ENCODE measurements at regions not wholly inside any gene's neighbourhood (a gene's known extent, or its start where the extent isn't known, plus 50 kb on each side); places are given as distances from the start of the nearest gene placed in this dataset.
A peak's percentile ranks its signal among the peaks of the same experiment; 100 is the strongest.

- intact Hi-C loops (cut with DNase I): no loop called here
- DNase-seq (ENCODE audit: low spot score): no peak
Measured at GRCh38 chr5:178808886-178809285, 50.9 kb upstream of the ZNF354B start.

- intact Hi-C loops (cut with DNase I): no loop called here
- no peak for DNase-seq (ENCODE audit: low spot score)
Measured at GRCh38 chr5:178801021-178801420, 58.7 kb upstream of the ZNF354B start.

DNA sequence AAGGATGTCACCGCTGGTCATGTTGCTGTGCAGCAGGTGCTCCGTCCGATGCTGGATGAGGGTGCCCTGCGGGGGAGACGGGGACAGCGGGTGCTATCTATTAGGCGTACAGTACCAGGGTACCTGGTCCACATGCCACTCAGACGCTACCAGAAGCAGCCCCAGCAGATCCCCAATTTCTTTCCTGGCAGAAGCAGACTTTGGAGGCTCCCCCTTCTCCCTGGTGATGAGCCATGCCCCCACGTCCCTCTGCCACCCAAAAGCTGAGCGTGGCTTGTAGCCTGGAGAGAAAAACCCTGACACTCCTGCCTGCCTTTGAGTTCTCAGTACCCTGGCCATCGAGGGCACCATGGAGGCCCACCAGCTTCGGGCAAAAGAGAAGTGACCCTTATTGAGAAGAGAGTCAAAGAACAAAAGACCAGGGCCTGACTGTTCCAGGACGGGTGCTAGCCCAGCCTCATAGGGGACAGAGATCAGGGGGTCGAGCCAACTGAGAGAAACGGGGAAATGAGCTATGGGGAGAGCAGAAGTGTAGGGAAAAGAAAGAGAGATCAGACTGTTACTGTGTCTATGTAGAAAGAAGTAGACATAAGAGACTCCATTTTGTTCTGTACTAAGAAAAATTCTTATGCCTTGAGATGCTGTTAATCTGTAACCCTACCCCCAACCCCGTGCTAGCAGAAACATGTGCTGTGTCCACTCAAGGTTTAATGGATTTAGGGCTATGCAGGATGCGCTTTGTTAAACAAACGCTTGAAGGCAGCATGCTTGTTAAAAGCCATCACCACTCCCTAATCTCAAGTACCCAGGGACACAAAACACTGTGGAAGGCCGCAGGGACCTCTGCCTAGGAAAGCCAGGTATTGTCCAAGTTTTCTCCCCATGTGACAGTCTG, 62.0 kb upstream of the ZNF354B start:
- intact Hi-C loops (cut with DNase I): no loop called here
- DNase-seq (ENCODE audit: low spot score): no peak

DNA sequence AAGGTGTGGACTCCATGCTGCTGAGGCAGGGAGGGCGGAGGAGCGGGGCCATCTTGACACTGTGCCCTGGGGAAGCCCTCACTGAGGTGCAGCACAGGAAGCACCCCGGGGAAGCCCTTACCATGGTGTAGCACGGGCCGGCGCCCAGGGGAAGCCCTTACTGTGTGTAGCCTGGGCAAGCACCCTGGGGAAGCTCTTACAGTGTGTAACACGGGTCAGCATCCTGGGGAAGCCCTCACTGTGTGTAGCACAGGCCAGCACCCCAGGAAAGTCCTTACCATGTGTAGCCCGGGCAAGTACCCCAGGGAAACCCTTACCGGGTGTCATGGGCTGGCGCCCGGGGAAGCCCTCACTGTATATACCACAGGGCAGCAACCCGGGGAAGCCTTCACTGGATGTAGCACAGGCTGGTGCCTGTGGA, 62.6 kb upstream of the ZNF354B start:
- intact Hi-C loops (cut with DNase I): no loop called here
- DNase-seq (ENCODE audit: low spot score): peak; percentile 73

- peak; percentile 74 for DNase-seq (ENCODE audit: low spot score)
Measured at GRCh38 chr5:178796165-178796945, 63.4 kb upstream of the ZNF354B start.

GRCh38 chr5:178794433-178794832, 64.0 kb upstream of the ZNF354A start:
- DNase-seq (ENCODE audit: low spot score): peak; percentile 70
- intact Hi-C loops (cut with DNase I): no loop called here

More at GRCh38 chr5:178796165-178796945, 63.4 kb upstream of the ZNF354B start:
- intact Hi-C loops (cut with DNase I): no loop called here

- peak; percentile 73 for DNase-seq (ENCODE audit: low spot score)
- intact Hi-C loops (cut with DNase I): no loop called here
Measured at GRCh38 chr5:178793696-178794095, 63.2 kb upstream of the ZNF354A start.

GRCh38 chr5:178793151-178793550, 62.7 kb upstream of the ZNF354A start:
- intact Hi-C loops (cut with DNase I): no loop called here
- peak; percentile 82 for DNase-seq (ENCODE audit: low spot score)

- DNase-seq (ENCODE audit: low spot score): peak; percentile 66
Measured at GRCh38 chr5:178791976-178792375, 61.5 kb upstream of the ZNF354A start.

GRCh38 chr5:178790371-178790770, 59.9 kb upstream of the ZNF354A start:
- intact Hi-C loops (cut with DNase I): no loop called here
- peak; percentile 72 for DNase-seq (ENCODE audit: low spot score)

More at GRCh38 chr5:178791976-178792375, 61.5 kb upstream of the ZNF354A start:
- intact Hi-C loops (cut with DNase I): no loop called here

- intact Hi-C loops (cut with DNase I): no loop called here
- peak; percentile 63 for DNase-seq (ENCODE audit: low spot score)
Measured at GRCh38 chr5:178788381-178789085, 58.1 kb upstream of the ZNF354A start.

DNA sequence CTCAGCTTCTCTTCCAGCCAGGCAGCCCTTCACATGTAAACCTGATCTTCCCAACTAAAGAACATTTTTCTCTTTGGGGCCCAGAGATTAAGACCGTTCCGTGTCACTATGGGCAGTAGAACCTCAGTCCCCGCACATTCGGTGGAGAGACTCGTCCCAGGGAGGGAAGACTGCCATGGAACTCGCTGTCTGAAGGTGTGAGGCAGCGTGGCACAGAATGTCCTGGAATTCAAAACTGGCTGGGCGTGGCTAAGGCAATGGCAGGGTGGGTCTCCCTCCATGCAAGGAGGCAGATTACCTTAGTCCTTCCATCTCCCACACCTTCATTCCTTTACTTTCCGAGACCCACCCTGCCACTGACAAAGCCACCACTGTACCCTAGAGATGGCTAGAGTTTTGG, 57.4 kb upstream of the ZNF354A start:
- DNase-seq (ENCODE audit: low spot score): peak; percentile 12
- intact Hi-C loops (cut with DNase I): no loop called here

DNA sequence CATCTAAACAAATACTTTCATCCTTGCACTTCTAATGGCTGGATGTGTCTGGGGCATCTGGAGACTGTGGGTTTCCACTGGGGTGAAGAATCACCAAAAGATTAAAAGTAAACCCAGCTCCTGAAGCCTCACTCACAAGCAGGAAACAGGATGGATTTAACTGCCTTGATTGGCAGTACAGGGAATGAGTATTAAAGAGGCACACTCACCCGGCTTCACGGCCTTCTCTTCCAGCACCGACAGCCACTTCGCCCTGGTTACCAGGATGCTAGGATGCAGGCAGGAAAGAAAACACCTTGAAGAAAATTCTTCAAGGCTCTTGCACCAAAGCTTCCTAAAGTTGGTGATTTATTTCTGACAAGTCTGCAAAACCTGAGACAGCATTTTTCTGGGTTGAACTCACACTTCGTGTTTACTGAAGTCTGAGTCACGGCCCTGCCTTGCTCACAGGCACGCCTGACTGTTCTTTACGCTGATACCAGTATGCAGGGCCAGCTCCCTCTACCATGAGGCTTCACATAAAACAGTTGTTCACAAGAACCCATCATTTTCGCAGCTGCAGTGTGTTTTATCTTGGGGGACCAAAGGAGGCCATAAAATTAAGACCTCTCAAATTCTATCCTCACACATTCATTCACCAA, 56.5 kb upstream of the ZNF354A start:
- peak; percentile 26 for DNase-seq (ENCODE audit: low spot score)
- intact Hi-C loops (cut with DNase I): no loop called here

DNA sequence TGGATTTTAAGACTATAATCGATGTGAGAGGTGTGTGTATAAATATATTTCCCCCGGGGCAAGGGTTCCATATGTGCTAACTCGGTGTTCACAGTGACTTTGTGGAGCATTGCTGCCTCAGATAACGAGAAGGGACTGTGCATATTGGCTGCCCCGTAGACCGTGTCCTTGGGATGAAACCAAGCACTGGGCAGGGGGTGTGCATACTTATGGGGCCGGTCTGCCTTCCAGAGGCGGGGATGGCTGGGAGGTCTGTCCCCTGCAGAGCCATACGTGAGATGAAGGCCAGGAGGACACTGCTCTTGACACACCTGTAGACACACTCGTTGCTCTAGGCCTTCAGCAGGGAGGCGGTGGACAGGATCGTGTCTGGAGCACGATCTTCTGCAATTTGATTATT, 56.0 kb upstream of the ZNF354A start:
- intact Hi-C loops (cut with DNase I): no loop called here
- peak; percentile 30 for DNase-seq (ENCODE audit: low spot score)

GRCh38 chr5:178785999-178786398, 55.5 kb upstream of the ZNF354A start:
- intact Hi-C loops (cut with DNase I): no loop called here
- peak; percentile 61 for DNase-seq (ENCODE audit: low spot score)

DNA sequence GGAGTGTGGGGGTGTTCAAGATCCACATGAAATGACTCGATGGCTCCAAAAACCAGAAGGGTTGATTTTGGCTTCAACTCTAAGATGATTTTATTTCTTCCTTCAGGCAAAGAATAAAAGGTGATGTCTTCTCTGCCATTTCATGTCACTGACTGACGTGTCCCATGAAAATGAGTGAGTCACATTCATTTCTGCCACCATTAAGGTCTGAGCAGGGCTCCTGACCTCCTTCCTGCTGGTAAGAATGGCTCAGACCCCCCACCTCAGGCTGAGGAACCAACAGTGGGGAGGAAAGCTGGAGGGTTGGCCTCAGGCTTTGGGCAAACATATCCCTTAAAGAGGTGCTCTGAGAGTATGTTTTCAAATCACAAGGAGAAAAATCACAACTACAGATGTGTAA, 53.9 kb upstream of the ZNF354A start:
- intact Hi-C loops (cut with DNase I): no loop called here
- no peak for DNase-seq (ENCODE audit: low spot score)

- peak; percentile 58 for DNase-seq (ENCODE audit: low spot score)
Measured at GRCh38 chr5:178781936-178782335, 51.5 kb upstream of the ZNF354A start.

DNA sequence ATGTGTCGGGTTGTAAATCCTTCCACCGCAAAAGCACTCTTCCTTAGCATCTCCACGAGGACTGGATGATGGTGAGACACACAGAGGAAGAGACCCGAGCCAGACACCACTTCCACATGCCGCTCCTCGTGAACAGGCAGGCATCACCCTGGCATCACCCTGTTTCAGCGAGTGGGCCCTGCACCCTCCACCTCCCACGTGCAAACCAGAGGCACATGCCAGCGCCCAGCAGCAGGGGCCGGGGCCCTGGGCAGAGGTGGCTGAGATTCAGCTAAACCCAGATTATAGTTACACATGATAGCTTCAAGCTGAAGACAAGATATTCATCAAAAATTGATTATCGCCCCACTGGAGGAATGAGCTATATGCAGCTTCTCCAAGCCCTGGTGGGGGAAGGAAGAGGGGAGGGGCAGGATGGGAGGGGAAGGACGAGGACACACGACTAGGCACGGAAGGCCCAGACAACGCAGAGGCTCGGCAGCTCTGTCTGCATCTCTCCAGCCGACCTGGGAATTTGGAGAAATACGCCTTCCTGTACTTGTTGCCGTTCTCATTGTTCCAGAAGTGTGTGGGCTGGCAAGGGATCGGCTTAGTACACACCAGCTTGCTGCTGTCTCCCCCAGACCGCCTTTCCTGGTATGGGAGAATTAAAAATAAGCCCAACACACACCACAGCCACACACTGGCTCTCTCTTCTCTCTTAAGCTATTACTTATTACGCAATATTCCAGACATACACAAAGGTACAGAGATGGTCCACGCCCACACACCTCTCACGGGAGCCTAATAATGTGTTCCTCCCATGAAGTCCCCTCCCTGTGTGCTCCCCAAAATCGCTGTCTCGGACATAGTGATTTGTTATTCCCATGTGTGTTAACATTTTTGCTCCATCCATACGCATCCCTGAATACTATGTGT, 50.4 kb upstream of the ZNF354A start:
- DNase-seq (ENCODE audit: low spot score): peak; percentile 41
- intact Hi-C loops (cut with DNase I): no loop called here

More at GRCh38 chr5:178781936-178782335, 51.5 kb upstream of the ZNF354A start:
- intact Hi-C loops (cut with DNase I): no loop called here

Measured in posterior vena cava (tissue), 2 donors.